Panc1 (cell line): ENCODE measurements at regions not wholly inside any gene's neighbourhood (a gene's known extent, or its start where the extent isn't known, plus 50 kb on each side); places are given as distances from the start of the nearest gene placed in this dataset.

Source experiments
- CTCF ChIP-seq: fragments of 450-650 bp; IDR thresholded peaks from 2 replicates; pipeline ENCODE4 v1.5.1; 2017; ENCODE audit warnings: mild to moderate bottlenecking
- POLR2AphosphoS5 ChIP-seq: IDR thresholded peaks from 2 replicates; pipeline ENCODE4 v1.6.1; 2012; ENCODE audit warnings: mild to moderate bottlenecking, low read depth, low read length, moderate library complexity

- no peak for TF ChIP-seq POLR2AphosphoS5
- no peak for TF ChIP-seq CTCF
Measured at GRCh38 chr6:117167520-117168271, 97.7 kb upstream of the VGLL2 start.
